ENCODE measurements at regions not wholly inside any gene's neighbourhood (a gene's known extent, or its start where the extent isn't known, plus 50 kb on each side); places are given as distances from the start of the nearest gene placed in this dataset.
A peak's percentile ranks its signal among the peaks of the same experiment; 100 is the strongest.

DNA sequence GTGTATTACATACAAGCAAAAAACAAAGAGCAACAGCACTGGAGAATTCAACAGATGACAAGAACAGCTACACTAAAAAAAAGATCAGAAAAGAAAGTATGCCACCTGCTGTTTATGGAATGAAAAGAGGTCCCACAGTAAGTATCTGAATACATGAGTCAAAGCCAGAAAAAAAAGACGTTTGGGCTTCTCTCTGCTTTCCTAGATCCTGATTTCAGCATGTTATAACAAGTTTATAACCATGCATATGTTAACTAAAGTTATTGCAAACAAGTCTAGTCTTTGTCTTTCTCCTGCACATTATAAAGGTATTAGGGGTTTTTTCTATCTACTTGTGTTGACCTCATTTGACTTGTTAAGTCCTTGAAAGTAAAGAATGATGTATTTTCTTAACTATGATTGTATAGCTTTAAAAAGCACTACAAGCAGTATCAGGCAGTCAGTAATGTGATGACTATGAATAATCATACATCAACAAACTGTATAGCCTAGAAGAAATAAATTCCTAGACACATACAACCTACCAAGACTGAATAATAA is 108.5 kb upstream of the COL5A2 start:
- peak; percentile 45 for TF ChIP-seq CTCF (IDR thresholded peaks at IDR 0.05)
- no peak for DNase-seq
- H3K4me3 Mint-ChIP-seq: no peak overlapping the region
- peaks cover 20% of the 10 kb centered on the region for H3K4me1 Mint-ChIP-seq
- no peaks in the 10 kb centered on the region for H3K27me3 Mint-ChIP-seq (ENCODE audit: low read depth, poor library complexity)
- peaks cover 27% of the 10 kb centered on the region for H3K9me3 Mint-ChIP-seq
- peaks cover 20% of the 10 kb centered on the region for H3K36me3 Mint-ChIP-seq (ENCODE audit: low read depth)
- H3K27ac Mint-ChIP-seq: peak overlapping the region; percentile 77

DNA sequence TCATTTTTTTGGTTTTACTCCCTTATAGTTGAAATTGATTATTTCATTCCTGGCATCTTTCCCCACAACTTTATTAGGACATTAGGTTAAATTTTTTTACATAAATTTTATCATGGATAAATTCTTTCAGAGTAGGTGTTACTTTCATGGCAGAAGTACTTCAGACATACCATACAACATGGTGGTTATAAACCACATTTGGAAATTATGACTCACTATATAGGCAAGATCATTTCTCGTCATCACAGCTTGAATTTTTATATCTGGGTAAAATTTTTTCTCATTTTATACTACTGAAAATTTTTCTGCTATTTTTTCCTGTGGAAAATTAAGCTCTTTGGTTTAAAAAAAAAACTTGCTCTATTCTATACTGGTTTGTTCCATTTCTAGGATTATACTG is 111.9 kb upstream of the COL5A2 start:
- Mint-ChIP-seq H3K36me3 (ENCODE audit: low read depth) (peaks cover 26% of the 10 kb centered on the region), H3K27me3 (ENCODE audit: low read depth, poor library complexity) (no peaks in the 10 kb centered on the region), H3K9me3 (peaks cover 36% of the 10 kb centered on the region), H3K4me3 (no peak overlapping the region), H3K4me1 (peaks cover 14% of the 10 kb centered on the region), H3K27ac (no peak overlapping the region)
- DNase-seq: no peak
- TF ChIP-seq CTCF (IDR thresholded peaks at IDR 0.05): no peak

- Mint-ChIP-seq H3K27ac (no peak overlapping the region), H3K9me3 (peaks cover 36% of the 10 kb centered on the region)
Measured at GRCh38 chr2:189293164-189293563, 113.6 kb upstream of the COL5A2 start.

DNA sequence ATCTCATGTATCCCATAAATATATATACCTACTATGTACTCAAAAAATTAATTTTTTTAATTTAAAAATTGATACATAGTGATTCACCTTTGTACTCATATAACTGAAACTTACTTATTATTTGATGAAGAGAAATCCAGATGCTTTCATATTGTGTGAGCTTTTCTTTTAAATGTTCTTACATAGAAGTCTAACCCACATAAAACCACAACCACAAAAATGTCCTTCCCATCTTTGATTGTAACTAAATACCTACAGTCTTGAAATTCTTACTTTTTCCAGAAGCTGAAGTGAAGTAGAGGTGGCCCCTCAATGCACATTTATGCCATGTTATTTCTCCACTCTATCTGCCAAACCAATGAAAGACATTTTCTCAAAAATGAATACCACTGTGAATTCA is 117.9 kb upstream of the COL5A2 start:
- H3K9me3 Mint-ChIP-seq: peaks cover 9% of the 10 kb centered on the region
- H3K4me1 Mint-ChIP-seq: no peaks in the 10 kb centered on the region
- peaks cover 6% of the 10 kb centered on the region for H3K36me3 Mint-ChIP-seq (ENCODE audit: low read depth)
- no peak overlapping the region for H3K27ac Mint-ChIP-seq
- no peak for TF ChIP-seq CTCF (IDR thresholded peaks at IDR 0.05)
- H3K27me3 Mint-ChIP-seq (ENCODE audit: low read depth, poor library complexity): no peaks in the 10 kb centered on the region
- H3K4me3 Mint-ChIP-seq: no peak overlapping the region
- DNase-seq: no peak

More at GRCh38 chr2:189293164-189293563, 113.6 kb upstream of the COL5A2 start:
- Mint-ChIP-seq H3K27me3 (ENCODE audit: low read depth, poor library complexity) (no peaks in the 10 kb centered on the region), H3K4me1 (peaks cover 2% of the 10 kb centered on the region), H3K36me3 (ENCODE audit: low read depth) (peaks cover 26% of the 10 kb centered on the region), H3K4me3 (no peak overlapping the region)
- no peak for DNase-seq
- TF ChIP-seq CTCF (IDR thresholded peaks at IDR 0.05): no peak

DNA sequence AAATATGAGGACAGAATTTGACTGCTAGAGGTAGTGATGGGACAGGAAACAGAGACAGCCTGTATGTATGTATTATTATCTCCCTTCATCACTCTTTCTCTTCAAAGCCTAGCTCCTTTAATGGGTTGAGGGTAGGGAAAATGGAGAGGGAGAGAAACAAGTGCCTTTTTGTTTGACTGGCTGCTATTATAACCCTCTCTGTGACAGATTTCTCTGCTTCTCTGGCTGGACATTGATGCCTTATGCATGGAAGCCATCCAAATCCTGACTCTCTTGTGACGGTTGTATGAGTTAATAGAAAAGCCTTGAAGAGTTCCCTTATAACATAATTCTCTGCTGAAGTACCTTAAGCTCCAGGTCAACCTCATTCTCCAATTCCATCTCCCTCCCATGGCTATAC is 118.5 kb upstream of the COL5A2 start:
- H3K9me3 Mint-ChIP-seq: peaks cover 9% of the 10 kb centered on the region
- H3K27me3 Mint-ChIP-seq (ENCODE audit: low read depth, poor library complexity): no peaks in the 10 kb centered on the region
- no peak for TF ChIP-seq CTCF (IDR thresholded peaks at IDR 0.05)
- no peak overlapping the region for H3K4me3 Mint-ChIP-seq
- no peaks in the 10 kb centered on the region for H3K4me1 Mint-ChIP-seq
- H3K27ac Mint-ChIP-seq: no peak overlapping the region
- no peak for DNase-seq
- peaks cover 6% of the 10 kb centered on the region for H3K36me3 Mint-ChIP-seq (ENCODE audit: low read depth)

DNA sequence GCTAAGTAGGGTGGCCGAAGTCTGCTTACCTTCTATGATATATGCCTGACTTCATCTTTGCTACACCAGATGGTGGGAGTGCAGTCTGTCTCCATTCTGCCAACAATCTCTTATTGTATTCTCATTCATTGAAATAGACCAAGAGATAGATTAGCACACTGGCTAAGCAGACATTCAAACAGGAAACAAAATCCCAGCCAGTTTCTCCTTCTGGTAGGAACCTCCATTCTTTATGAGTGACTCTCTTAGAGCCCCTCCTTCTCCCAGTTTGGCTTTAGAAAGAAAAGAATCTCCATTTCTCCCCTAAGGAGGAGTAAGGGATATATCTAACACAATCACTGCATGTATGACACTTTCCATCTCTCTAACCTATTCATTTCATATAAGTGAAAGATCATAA is 118.9 kb upstream of the COL5A2 start:
- Mint-ChIP-seq H3K4me3 (no peak overlapping the region), H3K27me3 (ENCODE audit: low read depth, poor library complexity) (no peaks in the 10 kb centered on the region), H3K36me3 (ENCODE audit: low read depth) (peaks cover 6% of the 10 kb centered on the region), H3K4me1 (no peaks in the 10 kb centered on the region), H3K27ac (no peak overlapping the region), H3K9me3 (peaks cover 7% of the 10 kb centered on the region)
- no peak for TF ChIP-seq CTCF (IDR thresholded peaks at IDR 0.05)
- DNase-seq: no peak
